ENCODE measurements at regions not wholly inside any gene's neighbourhood (a gene's known extent, or its start where the extent isn't known, plus 50 kb on each side); places are given as distances from the start of the nearest gene placed in this dataset.

DNA sequence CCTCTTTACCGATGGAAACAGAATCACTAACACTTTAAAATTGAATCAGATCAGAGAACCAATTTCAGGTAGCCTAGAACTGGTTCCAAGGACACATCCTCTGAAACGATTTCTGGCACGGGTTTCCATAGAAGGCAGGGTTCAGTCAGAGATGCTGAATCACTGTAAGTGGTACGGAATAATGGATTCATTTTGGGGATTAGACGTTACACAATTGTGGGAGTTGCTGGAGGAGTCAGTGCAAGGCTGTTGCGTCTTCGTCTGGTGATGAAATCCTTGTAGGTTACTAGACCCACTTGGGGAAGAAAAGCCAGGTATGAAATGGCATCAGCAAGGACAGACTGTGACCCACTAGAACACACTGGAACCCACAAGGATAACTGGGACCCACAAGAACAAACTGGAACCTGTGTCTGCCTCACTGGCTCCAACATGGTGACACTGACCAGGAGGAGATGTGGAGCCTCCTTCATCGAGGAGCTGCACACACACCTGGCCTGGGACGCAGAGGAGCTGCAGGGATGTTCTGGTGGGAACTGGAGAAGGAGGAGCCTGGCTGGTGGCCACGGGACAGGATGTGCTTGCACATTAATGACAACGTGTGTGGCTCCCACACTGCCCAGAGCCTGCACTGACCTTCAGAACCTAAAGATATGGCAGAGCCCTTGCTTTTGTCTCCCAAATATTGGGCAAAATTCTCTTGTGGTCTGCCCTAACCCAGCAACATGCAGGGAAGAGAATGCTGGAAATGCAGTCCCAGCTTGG, 105.1 kb downstream of the TRAPPC11 start:
- no peak for DNase-seq

GRCh38 chr4:183765251-183765911, 106.3 kb downstream of the TRAPPC11 start:
- no peak for DNase-seq

- DNase-seq = no peak
Measured at GRCh38 chr4:183766140-183766539, 107.0 kb downstream of the TRAPPC11 start.

- no peak for DNase-seq
Measured at GRCh38 chr4:183770906-183771305, 111.8 kb downstream of the TRAPPC11 start.

DNA sequence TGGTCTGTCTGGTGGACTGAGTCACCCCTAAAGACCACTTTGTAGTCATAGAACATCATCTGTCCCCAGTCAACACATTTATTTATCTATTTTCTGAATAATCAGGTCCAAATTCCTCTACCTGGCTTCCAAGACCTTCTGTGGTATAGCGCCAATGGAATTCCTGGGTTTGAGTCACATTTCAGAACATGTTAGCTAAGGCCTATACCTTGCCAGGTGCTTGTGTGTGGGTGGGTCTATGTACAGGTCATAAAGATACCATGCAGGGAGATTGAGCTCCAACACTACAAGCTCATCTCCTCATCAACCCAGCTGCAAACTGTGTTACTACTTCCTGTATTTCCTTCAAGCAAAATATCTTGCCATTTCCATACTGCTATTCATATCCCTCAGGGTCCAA, 113.3 kb downstream of the TRAPPC11 start:
- DNase-seq = no peak

GRCh38 chr4:183773790-183774189, 114.7 kb downstream of the TRAPPC11 start:
- no peak for DNase-seq

GRCh38 chr4:183783306-183783705, 121.8 kb upstream of the STOX2 start:
- DNase-seq = no peak

DNA sequence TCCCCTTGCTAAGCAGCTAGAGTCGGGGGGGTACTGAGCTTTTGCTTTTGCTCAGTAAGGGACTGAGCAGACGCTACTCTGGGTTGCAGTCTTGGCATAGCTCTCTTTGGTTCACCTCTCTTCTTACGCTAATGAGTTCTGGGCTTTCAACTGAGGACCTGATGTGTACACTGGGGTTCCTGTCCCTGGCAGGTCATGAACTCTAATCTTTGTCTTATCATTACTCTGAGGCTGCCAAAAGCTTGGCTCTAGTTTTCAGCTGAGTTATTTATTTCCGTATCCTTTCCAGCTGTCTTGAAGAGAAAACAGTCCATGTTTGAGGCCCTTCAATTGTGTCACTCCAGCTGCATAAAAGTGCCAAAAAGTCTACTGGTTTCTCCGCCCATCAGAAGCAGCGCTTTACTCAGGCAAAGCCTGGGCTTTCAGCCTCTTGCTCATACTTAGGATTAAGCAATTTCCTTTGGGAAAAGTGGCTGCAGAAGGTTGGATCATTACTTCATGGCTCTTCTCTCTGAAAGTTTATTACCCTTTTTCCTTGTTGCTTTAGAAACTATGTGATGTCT, 121.0 kb upstream of the STOX2 start:
- no peak for DNase-seq

GRCh38 chr4:183788308-183788905, 116.7 kb upstream of the STOX2 start:
- DNase-seq = no peak

DNA sequence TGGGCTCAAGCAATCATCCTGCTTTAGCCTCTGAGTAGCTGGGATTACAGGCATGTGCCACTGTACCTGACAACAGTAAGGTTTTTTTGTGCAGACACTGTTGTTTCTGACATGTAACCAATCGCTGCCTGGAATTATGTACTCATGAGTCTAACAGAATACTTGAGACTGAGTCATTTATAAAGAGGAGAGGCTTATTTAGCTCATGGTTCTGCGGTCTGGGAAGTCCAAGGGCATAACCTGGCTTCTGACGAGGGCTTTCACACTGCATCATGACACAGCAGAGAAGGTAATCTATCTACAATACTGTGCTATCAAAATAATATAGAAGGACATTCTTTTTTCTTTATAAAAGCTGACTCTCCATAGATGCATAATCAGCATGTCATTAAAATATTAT, 115.5 kb upstream of the STOX2 start:
- DNase-seq = no peak

GRCh38 chr4:183790661-183791060, 114.4 kb upstream of the STOX2 start:
- DNase-seq = no peak

DNA sequence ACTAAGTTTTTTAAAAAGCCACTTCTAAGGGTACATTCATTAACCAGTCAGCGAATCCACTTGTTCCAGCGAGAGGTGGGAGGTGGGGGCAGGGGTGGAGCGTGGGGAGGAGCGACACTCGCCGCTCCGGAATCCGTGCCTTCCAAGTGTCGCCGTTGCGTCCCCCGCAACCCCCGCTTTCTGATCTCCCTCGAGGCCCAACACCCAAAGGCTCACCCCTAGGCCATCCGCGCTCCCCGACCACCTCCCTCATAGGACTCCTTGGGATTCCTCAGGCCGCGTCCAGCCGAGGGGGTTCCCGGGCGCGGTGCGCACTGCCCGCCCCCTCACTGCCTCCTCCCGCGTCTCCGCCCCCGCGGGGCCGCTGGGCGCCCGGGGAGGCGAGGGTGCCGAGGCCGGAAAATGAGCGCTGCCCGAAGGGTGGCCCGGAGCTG, 108.1 kb upstream of the STOX2 start:
- no peak for DNase-seq

DNA sequence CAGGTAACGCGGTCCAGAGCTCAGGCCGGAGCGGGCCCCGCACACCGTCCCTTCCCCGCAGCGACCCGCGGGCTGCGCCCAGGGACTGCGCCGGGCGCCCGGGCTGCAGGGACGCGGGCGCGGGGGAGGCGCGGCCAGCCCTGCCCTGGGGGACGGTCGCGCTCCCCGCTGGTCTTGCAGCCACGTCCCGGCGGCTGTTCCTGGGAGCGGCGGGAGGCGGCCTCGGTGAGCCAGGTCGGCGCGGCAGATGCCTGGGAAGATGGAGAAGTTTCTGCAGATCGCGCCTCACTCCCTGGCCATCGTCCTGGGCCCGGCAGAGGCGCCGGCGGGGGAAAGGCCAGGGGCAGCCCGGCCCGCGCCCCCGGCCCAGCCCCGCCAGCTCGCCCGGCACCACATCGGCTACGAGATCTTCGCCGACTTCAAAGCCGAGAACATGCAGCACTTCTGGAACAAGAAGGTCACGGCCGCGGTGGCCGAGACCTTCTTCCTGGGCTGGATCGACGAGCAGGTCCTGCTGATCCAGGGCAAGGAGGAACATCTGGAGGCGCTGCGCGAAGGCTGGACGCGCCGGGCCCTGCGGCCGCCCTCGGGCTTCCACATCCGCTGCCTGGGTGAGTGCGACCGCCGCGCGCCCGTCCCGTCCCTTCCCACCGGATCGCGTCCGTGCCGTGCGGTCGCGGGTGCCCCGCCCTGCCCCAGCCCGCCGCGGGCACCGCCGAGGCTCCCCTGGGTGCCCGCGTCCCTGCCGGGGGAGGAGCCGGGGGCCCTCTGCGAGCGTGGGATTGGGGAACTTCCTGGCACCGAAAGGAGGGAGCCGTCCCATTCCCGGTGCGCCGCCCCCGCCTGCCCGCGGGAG, 107.4 kb upstream of the STOX2 start:
- no peak for DNase-seq

- DNase-seq = no peak
Measured at GRCh38 chr4:183798301-183799253, 106.5 kb upstream of the STOX2 start.

DNA sequence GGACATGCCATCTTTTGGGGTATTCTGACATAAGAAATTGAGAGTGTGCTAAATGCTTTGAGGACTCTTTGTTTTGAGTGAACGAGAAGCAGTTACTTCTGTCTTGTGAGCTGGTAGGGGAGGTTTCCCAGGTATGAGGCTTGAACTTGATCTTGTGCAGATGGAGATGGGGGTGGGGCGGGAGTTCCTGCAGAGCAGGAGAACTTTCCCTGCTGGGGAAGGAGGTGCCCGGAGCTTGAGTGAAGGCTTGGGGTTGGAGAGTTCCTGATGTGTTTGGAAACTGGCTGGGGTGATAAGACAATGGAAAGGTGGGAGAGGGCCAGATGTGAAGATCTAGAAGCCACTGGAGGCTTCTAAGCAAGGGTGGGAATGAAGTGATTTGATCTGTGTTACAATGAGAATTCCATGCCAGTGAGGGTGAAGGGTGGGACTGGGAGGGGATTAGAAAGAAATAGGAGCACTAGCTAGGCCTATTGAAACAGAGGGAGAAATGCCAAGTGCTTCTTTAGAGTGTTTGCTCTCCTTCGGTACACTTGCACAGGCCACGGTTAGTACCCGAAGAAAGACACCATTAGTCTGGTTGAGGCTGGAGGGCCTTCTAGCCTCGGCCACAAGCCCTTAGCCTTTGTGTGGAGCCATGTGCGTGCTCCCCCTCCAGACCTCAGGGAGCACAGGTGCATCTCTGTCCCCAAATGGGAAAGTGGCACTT, 103.5 kb upstream of the STOX2 start:
- no peak for DNase-seq

- no peak for DNase-seq
Measured at GRCh38 chr4:183806341-183806740, 98.8 kb upstream of the STOX2 start.

GRCh38 chr4:183807420-183808096, 97.5 kb upstream of the STOX2 start:
- DNase-seq = no peak

DNA sequence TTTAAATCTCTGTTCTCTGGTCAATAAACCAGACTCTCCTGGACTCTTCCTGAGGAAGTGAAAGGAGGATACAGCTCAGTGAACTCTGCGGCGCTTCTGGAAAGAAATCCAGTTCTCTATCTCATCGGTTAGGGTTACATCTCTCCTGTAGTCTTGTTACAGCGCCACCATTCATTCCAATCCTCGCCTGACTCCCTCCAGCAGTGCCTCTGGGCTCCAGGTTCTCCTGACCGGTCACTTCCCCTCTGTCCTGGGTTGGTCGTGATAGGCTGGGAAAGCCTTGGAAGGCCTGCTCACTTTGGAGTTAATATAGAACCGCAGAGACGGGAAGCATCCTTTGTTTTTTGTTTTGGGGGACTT, 97.0 kb upstream of the STOX2 start:
- no peak for DNase-seq

- no peak for DNase-seq
Measured at GRCh38 chr4:183812567-183812966, 92.5 kb upstream of the STOX2 start.

DNA sequence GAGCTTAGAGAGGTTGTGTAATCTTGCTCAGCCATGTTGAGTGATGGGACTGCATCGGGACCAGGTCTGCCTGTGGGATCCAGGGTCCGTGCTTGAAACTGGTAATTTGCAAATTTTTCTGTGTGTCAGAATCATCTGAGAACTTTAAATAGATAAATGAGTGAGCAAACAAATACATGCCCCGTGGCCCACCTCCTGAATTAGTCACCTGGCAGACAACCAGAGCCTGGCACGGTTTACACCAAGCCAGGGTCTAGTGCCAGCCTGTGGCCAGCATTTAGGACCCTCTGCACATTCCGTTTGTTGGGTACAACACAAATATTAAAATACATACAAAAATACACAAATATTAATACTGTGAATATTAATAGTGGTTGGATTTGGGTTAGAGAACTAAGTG, 90.6 kb upstream of the STOX2 start:
- no peak for DNase-seq

DNA sequence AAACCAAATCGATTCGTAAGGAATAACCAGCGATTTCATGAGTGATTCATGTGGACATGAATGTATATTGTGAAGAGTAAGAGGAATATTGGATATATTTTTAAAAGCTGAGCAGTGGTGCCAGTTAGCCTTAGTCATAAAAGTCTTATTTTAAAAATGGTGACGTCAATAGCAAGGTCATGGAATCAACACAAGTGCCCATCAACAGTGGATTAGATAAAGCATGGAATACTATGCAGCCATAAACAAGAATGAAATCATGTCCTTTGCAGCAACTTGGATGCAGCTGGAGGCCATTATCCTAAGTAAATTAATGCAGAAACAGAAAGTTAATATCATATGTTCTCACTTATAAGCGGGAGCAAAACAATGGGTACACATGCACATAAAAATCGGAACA, 89.0 kb upstream of the STOX2 start:
- no peak for DNase-seq

Data from midbrain (tissue), 1 donor.